Psoas muscle (tissue), 7 donors: ENCODE measurements at regions not wholly inside any gene's neighbourhood (a gene's known extent, or its start where the extent isn't known, plus 50 kb on each side); places are given as distances from the start of the nearest gene placed in this dataset.

Experiments
- ATAC-seq, 4 donors: fragments of 200-7000 bp; cut with Tn5 transposase; one replicate each; pipeline ENCODE4 v1.9.1; 2020; ENCODE audit warnings: moderate library complexity in 3 of 4, mild to moderate bottlenecking in 2 of 4
- DNase-seq, 2 donors: peaks; one replicate each; pipeline ENCODE4 v3.0.0-alpha.2; 2020
- H3K27ac ChIP-seq: fragments of 200-600 bp; one replicate; pipeline ENCODE4 v1.8.0; 2022
- H3K27me3 ChIP-seq, 3 donors: fragments of 200-600 bp in 1 of 3; one replicate each; pipeline versions ENCODE4 v1.6.1 to v1.8.0; 2013 to 2022; ENCODE audit warnings: low read length in 2 of 3, mild to moderate bottlenecking in 2 of 3, moderate library complexity in 1 of 3; ENCODE audit not compliant: insufficient read depth in 3 of 3
- H3K36me3 ChIP-seq, 2 donors: fragments of 200-600 bp in 1 of 2; one replicate each; pipeline versions ENCODE4 v1.6.1 to v1.8.0; 2013 to 2022; ENCODE audit warnings: low read depth in 1 of 2, mild to moderate bottlenecking in 1 of 2, moderate library complexity in 1 of 2; ENCODE audit not compliant: insufficient read depth in 1 of 2
- H3K4me1 ChIP-seq: fragments of 200-600 bp; one replicate; pipeline ENCODE4 v1.8.0; 2022
- H3K4me3 ChIP-seq: fragments of 200-600 bp; one replicate; pipeline ENCODE4 v1.8.0; 2022; ENCODE audit warnings: mild to moderate bottlenecking
- H3K9me3 ChIP-seq: fragments of 200-600 bp; one replicate; pipeline ENCODE4 v1.8.0; 2022
- WGBS, 3 donors: extraction: QIAGEN DNeasy Blood & Tissue Kit; methylation state at CpG; one replicate each; pipeline versions ENCODE4 v1.1.6 to v1.1.7; 2013; 5-methylcytosine and 5-hydroxymethylcytosine counted together
- intact Hi-C, 2 donors: fragments of 100-400 bp; cut with DNase I; formaldehyde crosslinking; loops; one replicate each; pipeline versions ENCODE4 v1.11.0 to v1.14.2; 2022
- TF ChIP-seq, protein P1 (sequence below): fragments of 200-600 bp; IDR thresholded peaks from one replicate; pipeline ENCODE4 v1.8.0; 2022; ENCODE audit warnings: antibody characterized with exemption
- donor health status: healthy with polysubstance abuse.
- donor health status: DM: no; HTN: no; CAD: no; lungs with moderate emphysema.
- donor health status: Bipolar disorder and iron deficiency.
- donor health status: healthy.
- donor health status: DM: yes; HTN: yes; CAD: no.
- donor health status: DM: no; HTN: no; CAD: no.
- donor health status: DM: yes; HTN: yes; CAD: no.

DNA sequence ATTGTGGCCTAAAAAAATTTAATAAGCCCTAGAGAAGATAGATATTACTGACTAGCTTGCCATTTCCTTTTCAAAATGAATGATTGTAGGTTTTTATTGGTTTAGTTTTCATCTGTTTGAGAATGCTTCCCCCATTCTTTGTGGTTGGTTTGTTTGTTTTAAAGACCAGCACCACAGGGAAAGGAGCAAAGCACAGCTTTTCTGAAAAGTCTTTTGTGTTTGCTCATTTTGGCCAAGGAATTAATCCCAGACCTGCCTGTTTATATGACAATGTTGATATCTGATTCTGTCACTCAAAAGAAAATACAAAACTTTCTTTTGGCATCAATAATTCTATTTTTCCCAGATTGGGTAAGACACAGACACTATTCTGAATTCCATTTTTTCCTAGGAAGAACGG lies 312.5 kb upstream of the FLRT2 start:
- no peak for DNase-seq
- ATAC-seq = no peak
- intact Hi-C loops = no loop called here
- TF ChIP-seq, protein P1, sequence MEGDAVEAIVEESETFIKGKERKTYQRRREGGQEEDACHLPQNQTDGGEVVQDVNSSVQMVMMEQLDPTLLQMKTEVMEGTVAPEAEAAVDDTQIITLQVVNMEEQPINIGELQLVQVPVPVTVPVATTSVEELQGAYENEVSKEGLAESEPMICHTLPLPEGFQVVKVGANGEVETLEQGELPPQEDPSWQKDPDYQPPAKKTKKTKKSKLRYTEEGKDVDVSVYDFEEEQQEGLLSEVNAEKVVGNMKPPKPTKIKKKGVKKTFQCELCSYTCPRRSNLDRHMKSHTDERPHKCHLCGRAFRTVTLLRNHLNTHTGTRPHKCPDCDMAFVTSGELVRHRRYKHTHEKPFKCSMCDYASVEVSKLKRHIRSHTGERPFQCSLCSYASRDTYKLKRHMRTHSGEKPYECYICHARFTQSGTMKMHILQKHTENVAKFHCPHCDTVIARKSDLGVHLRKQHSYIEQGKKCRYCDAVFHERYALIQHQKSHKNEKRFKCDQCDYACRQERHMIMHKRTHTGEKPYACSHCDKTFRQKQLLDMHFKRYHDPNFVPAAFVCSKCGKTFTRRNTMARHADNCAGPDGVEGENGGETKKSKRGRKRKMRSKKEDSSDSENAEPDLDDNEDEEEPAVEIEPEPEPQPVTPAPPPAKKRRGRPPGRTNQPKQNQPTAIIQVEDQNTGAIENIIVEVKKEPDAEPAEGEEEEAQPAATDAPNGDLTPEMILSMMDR = no peak
- Histone ChIP-seq H3K4me1 (no peaks in the 10 kb centered on the region), H3K9me3 (peaks cover 5% of the 10 kb centered on the region), H3K27ac (no peak overlapping the region), H3K36me3 (no peaks in the 10 kb centered on the region), H3K27me3 (no peaks in the 10 kb centered on the region), H3K4me3 (no peak overlapping the region)
- 83 to 100% (median 92%) methylated on average over 1 of the region's 1 CpG for WGBS, 3 donors

DNA sequence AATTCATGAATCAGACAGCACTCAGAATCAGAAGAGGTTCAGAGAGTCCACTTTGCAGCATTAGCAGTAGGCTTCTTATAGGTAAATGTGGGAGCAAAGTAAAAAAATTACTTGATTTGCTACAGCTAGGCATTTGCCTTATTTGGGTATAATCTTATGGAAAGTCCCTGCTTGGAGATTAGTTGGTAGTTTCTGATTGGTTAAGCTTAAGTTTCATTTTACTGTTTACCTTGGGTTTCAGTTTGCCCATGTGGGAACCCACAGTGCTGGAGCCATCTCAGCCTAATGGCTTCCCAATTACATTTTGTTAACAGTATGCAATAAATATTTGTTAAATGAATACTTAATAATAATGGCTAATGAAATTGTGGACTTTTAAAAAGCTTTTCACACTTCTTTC lies 311.0 kb upstream of the FLRT2 start:
- intact Hi-C loops = no loop called here

DNA sequence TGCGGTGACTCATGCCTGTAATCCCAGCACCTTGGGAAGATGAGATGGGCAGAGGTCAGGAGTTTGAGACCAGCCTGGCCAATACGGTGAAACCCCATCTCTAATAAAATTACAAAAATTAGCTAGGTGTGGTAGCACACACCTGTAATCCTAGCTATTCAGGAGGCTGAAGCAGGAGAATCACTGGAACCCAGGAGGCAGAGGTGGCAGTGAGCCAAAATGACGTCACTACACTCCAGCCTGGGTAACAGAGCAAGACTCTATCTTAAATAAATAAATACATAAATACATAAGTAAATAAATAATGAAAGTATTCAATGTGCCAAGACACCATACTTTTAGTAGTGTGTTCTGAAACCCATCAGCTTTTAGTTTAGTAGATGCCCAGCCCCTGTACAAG lies 308.1 kb upstream of the FLRT2 start:
- intact Hi-C loops = no loop called here
- Histone ChIP-seq H3K27ac (no peak overlapping the region), H3K4me1 (no peaks in the 10 kb centered on the region), H3K27me3 (no peaks in the 10 kb centered on the region), H3K9me3 (no peaks in the 10 kb centered on the region), H3K36me3 (no peaks in the 10 kb centered on the region), H3K4me3 (no peak overlapping the region)
- no peak for DNase-seq
- ATAC-seq = no peak
- TF ChIP-seq, protein P1 = no peak
- WGBS, 3 donors = 60 to 64% (median 61%) methylated on average over 3 of the region's 3 CpGs

More for the DNA sequence above, 311.0 kb upstream of the FLRT2 start:
- no peak overlapping the region for H3K27ac ChIP-seq
- no peak overlapping the region for H3K4me3 ChIP-seq
- H3K27me3 ChIP-seq = no peaks in the 10 kb centered on the region
- H3K4me1 ChIP-seq = no peaks in the 10 kb centered on the region
- H3K36me3 ChIP-seq = no peaks in the 10 kb centered on the region
- TF ChIP-seq, protein P1 = no peak
- no peak for DNase-seq
- no peaks in the 10 kb centered on the region for H3K9me3 ChIP-seq
- no peak for ATAC-seq

DNA sequence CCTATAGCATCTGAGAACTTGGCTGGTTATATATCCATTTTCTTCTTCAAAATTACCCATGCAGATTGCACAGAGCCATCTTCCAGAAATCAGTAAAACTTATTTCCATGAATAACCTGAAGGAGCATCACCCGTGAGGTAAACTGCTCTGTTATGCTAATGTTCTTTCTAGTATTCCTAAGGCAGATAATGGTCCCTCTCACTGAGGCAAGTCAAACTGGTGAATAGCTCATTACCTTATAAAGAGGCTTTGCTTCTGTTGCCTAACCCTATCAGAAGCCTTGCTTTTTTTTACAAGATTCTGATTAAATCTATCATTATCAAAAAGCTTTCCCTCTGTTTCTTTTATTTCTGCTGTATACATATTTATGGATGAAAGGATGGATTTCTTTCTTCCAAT lies 307.6 kb upstream of the FLRT2 start:
- Histone ChIP-seq H3K27me3 (no peaks in the 10 kb centered on the region), H3K36me3 (no peaks in the 10 kb centered on the region), H3K4me1 (no peaks in the 10 kb centered on the region), H3K27ac (no peak overlapping the region), H3K4me3 (no peak overlapping the region), H3K9me3 (no peaks in the 10 kb centered on the region)
- TF ChIP-seq, protein P1 = no peak
- DNase-seq = no peak
- intact Hi-C loops = no loop called here
- no peak for ATAC-seq
- WGBS, 3 donors = 94 to 96% (median 94%) methylated on average over 1 of the region's 1 CpG

DNA sequence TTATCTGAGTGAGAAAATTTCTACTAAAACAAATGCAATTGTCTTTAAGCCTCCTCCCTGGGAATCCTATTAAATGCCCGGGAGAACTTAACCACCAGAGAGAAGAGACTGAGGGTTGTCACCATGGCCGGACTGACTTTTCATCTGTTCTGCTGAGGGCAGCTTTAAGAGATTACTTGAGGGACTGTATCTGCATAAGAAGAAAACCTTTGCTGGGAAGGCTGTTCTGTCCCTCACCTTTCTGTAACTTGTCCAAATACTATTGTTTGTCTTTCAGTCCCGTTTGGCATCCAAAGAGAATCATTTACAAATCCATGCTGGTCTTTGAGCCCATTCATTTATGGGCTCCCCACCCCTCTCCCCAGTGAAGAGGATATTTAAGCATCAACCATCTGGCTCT lies 306.3 kb upstream of the FLRT2 start:
- 39 to 49% (median 44%) methylated on average over 3 of the region's 3 CpGs for whole genome bisulfite sequencing, 3 donors
- Histone ChIP-seq H3K36me3 (no peaks in the 10 kb centered on the region), H3K27ac (no peak overlapping the region), H3K9me3 (no peaks in the 10 kb centered on the region), H3K4me1 (no peaks in the 10 kb centered on the region), H3K27me3 (no peaks in the 10 kb centered on the region), H3K4me3 (no peak overlapping the region)
- no peak for ATAC-seq
- intact Hi-C loops = no loop called here
- TF ChIP-seq, protein P1 = no peak
- DNase-seq = no peak
